GM19328 (cell line): ENCODE measurements at regions not wholly inside any gene's neighbourhood (a gene's known extent, or its start where the extent isn't known, plus 50 kb on each side); places are given as distances from the start of the nearest gene placed in this dataset.
"Not testable (repeated sequence)": the region's sequence is repeated elsewhere in the genome, so short reads cannot be mapped to it uniquely, and the experiment has no call there.

Source experiments
- ATAC-seq: cut with Tn5 transposase; IDR thresholded peaks from one replicate; pipeline ENCODE4 v1.9.1; 2021; ENCODE audit warnings: mild to moderate bottlenecking, moderate library complexity; ENCODE audit not compliant: unreplicated experiment

DNA sequence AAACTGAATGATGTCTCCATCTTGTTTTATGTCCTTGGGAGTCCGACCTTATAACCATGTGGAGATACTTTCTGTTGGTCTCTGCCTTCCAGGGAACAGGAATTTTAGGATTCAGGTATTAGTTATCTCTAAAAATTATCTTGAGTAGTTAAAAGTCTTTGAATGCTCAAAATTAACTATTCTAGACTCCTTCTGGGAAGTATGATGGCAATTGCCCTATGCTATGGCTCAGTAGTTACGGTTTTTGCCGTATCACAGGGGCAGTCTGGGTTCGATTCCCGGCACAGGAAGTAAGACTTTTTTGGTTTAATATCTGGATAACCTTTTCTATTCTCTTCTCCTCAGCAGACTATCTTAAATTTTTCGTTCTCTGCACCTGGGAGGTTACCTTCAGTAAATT is 708.7 kb upstream of the LRATD1 start:
- no peak for ATAC-seq

DNA sequence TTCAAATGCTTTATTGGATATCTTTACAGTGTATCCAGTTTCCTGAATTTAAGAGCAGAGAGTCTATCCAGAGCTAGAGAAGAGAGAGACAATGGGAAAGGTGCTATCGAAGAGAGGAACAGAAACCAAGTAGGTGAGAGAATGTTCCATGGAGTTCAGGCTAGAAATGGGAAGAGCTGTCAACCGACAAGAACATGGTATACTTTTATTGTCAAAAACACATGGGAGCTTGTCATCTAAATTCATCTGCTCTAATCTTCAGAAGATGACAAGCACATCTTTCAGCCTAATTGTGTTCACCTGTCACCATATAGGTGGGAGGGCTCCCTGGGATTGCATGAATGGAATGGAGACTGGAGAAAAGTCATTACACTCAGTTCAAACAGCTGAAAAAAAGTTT is 690.4 kb upstream of the LRATD1 start:
- ATAC-seq, result no peak

DNA sequence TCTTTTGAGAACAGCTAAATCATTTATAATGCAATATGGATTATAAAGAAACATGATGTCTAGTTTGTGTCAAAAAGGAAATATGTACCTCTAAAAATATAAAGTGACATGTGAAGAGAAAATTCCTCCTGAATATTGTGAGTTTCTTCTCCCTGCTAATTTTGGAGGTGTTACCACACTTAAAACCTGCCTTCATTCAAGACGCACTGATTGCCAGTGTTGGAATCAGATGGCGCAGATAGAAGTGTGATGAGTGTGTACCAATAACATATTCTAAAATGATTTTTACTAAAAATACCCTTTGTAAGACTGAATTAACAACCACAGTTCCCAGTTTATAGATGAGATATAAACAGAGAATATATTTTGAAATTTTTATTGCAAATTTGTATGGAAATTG is 681.8 kb upstream of the LRATD1 start:
- ATAC-seq, result no peak

DNA sequence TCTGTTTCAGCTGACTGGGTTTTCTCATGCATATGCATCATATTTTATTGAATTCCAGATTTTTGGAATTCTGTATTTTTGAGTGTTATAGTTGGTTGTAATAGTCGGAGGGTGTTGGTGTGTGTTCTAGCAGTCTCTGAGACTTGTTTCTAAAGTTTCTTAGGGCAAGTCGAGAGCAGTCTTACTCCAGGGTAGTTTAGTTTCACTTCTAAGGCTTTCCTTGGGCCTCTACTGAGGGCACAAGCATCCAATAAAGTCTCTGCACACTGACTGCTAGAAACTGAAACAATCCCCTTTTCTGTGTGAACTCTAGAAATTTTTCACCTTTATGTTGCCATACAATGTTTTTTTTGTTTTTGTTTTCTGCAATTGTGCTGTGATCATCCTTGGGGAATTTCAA is 663.7 kb upstream of the LRATD1 start:
- ATAC-seq, result no peak

DNA sequence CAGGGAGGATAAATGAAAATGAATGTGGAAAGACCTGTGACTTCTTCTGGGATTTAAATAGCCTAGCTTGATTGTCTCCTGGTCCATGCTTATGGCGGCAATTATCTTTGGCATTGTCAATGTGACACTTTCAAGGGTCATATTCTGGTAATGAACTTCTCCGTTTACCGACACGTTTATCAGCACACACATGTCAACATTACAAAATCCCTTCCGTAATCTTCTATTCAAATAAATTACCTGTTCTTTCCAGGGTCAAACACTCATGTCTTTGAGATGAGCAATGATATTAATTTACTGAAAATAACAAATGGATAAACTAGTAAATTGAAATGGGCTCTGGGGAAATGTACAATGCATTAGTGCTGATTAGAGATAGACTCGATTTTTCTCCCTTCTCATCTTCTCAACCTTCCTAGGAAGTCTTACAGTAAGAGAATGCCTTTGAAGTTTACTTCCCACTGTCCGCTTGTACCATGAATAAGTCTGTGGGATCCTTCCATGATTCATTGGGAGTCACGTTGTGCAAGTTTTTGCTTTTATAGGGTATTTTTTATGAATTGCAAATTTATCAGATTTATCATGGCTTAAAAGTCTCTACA is 646.3 kb upstream of the LRATD1 start:
- no peak for ATAC-seq

DNA sequence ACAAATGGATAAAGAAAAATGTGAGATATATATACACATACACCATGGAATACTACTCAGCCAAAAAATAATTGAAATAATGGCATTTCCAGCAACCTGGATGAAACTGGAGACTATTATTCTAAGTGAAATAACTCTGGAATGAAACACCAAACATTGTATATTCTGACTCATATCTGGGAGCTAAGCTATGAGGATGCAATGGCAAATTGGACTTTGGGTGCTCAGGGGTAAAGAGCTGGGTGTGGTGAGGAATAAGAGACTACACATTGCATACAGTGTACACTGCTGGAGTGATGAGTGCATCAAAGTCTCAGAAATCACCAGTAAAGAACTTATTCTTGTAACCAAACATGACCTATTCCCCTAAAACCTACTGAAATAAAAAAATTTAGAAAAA is 636.0 kb upstream of the LRATD1 start:
- ATAC-seq, result no peak

DNA sequence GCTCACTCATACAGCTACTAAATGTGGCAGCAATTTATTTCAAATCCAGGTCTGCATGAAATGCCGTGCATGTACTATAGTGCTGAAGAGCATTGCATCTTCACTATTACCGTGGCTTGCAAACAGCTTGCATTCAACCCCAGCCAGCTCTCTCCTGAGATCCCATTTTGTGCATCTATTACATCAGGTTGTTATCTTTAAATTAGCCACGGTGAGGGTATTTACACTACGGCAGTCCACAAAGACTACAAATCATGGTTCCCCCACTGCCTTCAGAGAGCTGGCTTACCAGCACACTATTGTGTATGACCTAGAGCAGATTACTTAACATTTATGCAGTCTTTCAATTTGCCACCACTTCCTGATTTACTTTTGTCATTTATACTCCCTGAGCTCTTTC is 621.3 kb upstream of the LRATD1 start:
- ATAC-seq, result no peak

DNA sequence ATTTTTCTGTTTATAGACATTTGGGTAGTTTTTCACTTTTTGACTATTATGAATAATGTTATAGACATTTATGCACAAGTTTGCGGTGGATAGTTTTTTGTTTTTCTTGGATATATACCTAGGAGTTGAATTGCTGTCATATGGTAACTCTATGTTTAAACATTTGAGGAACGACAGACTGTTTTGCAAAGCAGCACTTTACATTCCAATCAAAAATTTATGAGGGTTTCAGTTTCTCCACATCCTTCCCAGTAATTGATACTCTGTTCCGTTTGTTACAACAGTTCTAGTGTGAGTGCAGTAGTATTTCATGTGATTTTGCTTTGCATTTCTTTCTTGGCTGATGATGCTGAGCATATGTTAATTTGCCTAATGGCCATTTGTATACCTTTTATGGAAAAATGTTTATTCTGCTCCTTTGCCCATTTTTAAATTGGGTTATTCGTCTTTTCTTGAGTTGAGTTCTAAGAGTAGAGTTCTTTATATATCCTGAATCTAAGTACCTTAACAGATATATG is 617.3 kb upstream of the LRATD1 start:
- ATAC-seq, result no peak

DNA sequence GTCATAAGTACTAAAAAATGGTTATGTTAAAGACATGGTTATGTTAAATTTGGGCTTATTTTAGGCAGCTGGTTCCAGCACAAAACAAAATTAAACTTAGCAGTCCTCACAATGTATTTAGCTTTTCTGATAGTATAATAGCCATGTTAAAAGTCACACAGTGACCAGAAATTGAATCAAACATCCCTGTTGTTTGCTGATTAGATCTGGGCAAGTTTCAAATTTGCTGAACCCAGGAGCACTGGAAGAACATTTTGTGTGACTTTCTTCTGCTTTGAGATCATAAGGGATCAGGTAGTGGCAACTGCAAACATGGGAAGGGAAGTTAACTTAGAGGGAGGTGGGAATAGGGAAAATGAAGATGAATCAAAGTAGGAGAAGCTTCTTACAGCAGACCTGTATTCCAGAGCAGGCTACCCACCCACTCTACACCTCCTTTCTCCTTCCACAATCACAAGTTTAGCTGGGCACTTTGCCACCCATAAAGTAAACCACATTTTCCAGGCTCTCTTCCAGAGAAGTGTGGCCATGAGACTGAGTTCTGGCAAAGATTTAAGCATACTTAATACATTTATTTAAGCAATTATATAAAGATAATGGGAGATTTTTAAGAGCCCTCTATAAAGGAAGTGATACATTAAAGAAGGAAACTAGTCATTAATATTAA is 616.1 kb upstream of the LRATD1 start:
- no peak for ATAC-seq

DNA sequence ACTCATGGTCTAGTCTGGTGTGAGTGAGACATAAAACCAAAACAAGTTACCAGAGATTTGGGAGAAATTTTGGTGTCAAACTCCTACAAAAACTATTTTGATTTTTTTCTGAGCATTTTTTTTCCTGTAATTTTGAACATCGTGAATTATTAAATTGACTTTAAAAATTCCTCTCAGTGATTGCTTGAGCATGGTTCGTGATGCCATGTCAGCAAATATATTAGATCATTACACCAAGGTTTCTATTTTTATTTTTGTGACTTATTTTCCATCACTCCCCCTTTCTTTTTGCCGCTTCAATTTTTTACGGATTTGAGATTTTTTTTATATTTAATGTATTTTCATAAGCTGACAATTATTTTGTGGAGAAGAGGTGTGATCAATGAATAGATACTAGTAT is 613.9 kb upstream of the LRATD1 start:
- no peak for ATAC-seq

DNA sequence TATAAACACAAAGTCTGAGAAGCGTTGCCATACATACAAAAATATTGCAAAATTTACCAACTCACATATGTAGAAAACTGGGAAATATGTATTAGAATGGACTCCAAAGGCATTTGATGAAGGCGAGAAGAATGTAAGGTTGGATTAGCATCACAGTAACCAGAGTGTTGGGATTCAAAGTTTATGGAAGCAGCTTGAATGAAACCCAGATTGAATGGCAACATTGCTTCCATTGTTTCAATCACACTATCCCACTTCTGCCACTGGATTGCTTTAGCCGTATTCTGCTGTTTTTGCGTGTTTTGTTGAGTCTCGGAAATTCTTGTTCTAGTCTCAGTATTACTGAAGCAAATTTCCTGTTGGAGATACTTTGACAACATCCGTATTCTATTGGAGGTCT is 609.0 kb upstream of the LRATD1 start:
- no peak for ATAC-seq

DNA sequence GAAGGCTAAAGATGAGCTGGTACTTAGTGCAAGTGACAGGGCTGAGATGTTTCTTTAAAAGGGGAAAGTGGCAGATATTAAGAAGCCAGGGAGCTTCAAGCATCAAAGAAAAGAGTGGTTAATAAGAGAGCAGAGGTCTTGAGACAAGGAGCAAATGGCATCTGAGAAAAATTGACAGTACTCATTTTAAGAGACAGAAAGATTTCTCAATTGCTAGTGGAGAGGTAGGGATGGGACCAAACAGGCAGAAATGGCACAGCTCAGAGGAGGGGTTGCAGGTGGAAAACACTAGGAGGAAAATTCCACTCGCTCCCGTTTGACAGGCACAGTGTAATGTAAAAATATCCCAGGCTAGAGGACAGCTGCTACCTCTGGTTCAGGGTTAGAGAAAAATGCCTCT is 593.4 kb upstream of the LRATD1 start:
- no peak for ATAC-seq

DNA sequence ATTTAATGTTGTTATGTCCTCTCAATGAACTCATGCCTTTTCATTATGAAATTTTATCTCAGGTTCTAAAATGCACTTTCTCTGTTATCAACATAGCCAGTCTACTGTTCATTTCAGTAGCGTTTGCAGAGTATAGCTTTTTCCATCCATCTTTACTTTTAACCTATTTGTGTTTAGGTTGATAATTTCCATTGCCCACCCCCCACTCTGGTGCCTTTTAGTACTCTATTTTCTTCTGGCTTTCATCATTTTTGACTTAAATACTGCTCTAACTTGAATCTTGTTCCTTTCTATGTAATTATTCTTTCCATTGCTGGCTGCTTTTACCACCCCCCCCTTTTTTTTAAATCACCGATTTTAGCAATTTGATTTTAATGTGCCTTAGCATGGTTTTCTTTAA is 585.0 kb upstream of the LRATD1 start:
- ATAC-seq, result no peak

DNA sequence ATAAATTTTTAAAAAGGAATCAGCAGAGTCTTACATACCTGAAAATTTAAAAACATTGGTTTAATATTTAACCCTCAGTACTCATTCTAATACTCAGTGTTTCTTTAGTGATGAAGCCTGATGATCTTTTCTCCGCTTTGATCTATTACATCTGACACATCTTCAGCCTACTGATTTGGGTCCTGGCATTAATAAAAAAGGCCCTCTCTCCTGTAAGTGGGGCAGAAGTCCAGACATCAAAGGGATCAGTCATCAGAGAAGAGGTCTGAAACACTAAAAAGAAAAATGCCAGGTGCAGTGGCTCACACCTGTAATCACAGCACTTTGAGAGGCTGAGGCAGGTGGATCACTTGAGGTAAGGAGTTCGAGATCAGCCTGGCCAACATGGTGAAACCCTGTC is 581.1 kb upstream of the LRATD1 start:
- ATAC-seq, result no peak

DNA sequence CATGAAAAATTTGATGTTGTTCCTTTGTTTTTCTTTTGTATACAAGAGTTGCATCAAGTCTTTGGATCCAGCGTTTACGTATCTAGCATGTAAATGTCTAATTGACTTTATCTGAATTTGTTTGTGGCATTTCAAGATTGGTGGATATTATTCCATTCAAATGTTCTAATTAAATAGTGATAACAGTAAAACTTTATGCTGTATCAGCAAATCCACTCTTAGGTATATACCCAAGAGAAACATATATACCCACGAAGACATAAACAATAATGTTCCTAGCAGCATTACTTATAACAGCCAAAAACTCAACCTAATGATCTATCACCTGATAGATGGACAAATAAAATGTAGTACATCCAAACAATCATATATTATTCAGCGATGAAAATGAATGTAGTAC is 579.4 kb upstream of the LRATD1 start:
- ATAC-seq, result no peak

DNA sequence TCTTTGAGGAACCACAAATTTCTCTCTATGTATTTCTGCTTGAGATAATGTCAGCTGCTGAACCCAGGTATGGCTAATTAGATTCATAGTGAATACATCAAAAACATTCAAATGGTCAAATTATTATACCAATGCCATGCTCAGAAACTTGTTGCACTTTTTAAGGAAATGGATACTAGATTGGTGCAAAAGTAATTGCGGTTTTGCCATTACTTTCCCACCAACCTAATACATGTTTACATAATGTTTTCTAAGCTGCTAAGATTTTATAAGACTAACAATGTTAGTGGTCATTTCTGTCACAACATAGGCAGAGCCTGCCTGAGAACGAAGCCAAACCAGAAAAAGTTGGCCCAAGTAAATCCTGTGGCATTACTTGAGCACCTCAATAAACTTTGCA is 568.2 kb upstream of the LRATD1 start:
- no peak for ATAC-seq

DNA sequence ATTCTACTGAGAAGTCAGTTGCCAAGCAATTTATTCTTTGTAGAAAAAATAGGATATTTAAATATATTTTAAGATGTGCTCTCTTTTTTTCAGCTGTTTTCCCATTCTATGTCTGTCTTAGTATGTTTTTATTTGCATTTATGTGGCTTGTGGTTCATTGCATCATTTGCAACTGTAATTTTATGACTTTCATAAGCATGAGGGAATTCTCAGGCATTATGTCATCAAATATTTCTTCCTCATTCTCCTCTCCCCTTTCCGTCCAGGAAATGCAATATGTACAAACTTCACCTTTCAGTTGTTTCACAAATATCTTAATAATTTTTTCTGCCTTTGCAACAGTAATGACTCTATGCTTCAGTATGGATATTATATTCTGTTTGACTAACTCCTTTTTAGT is 560.2 kb upstream of the LRATD1 start:
- ATAC-seq, result no peak

DNA sequence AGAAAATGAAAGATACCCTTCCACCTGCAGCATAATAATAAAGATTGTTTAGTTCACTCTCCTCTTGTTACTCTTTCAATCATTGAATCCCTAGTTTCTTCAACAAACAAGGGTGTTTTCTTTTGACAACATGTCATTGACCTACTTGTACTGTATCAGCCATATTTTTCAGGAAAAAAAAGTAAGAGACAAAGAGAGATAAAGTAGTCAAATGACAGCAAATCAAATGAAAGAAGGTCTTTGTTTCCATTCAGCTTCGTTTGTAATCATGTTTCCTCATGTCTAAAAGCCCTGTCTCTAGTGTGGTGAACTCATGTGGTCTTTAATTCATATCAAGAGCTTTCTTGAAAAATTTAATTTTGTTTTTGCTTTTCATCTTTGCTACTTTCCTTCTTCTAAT is 557.8 kb upstream of the LRATD1 start:
- ATAC-seq, result no peak

DNA sequence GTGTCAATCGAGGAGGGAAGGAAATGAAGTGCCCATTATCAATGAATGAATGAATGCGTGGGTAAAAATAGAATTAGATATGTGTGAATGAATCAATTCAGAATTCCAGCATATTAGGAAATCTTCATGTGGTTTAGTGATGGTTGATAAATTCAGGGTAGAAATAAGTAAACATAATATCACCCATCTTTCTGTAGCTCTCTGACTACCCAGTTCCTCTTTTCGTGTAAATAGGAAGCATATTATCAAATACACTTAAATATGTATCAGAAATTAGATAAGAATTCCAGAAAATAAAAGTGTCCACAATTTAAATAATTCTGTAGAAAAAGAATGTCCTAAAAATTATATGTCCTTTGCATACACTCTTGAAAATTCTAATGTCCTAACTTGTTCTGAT is 552.9 kb upstream of the LRATD1 start:
- no peak for ATAC-seq

DNA sequence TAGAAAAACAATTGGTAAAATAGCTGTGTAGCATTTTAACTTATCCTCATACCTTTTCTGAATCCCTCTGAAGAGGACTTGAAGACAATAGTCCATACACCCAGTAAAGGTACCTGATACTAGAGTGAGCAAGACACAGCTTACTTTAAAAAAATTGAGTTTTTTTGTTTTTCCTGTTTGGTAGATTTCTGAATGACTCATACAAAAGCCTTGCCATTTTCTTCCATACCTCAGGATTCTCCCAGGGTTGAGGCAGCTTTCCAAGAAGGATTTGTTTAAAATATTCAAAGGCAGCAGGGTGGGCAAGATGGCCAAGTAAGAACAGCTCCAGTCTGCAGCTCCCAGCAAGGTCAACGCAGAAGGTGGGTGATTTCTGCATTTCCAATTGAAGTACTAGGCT is 551.0 kb upstream of the LRATD1 start:
- no peak for ATAC-seq

DNA sequence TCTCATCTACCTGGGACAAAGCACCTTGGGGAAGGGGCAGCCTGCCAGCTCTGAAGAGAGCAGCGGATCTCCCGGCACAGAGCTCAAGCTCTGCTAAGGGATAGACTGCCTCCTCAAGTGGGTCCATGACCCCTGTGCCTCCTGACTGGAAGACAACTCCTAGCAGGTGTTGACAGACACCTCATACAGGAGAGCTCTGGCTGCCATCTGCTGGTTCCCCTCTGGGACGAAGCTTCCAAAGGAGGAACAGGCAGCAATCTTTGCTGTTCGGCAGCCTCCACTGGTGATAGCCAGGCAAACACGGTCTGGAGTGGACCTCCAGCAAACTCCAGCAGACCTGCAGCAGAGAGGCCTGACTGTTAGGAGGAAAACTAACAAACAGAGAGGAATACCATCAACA is 549.9 kb upstream of the LRATD1 start:
- ATAC-seq, result no peak

DNA sequence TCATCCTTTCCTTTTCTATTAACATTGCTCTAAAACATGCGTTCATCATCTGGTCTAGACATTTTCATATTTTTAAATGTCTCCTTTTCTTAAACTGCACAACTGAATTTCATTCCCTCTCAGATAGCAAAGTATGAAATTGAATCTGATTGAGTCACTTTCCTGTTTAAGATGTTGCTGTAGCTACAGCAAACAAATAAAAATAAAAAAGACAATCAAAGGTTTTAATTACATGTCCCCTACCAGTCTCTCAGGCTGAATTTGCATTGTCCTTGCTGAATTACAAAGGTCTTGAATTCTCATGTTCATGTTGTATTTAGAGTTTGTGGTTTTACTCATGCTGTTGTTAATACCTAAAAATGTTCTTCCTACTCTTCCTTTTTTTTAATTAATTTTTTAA is 537.9 kb upstream of the LRATD1 start:
- no peak for ATAC-seq

DNA sequence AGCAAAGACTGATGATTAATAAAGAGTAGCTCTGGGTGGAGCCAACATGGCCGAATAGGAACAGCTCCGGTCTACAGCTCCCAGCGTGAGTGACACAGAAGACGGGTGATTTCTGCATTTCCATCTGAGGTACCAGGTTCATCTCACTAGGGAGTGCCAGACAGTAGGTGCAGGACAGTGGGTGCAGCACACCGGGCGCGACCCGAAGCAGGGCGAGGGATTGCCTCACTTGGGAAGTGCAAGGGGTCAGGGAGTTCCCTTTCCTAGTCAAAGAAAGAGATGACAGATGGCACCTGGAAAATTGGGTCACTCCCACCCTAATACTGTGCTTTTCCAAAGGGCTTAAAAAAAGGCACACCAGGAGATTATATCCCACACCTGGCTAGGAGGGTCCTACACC is 533.4 kb upstream of the LRATD1 start:
- not testable (repeated sequence) for ATAC-seq
